ENCODE measurements at regions not wholly inside any gene's neighbourhood (a gene's known extent, or its start where the extent isn't known, plus 50 kb on each side); places are given as distances from the start of the nearest gene placed in this dataset.

- Histone ChIP-seq H3K9me3 (replicated peaks; ENCODE audit: control insufficient read depth, insufficient read depth, low read length) (peaks cover 5% of the 10 kb centered on the region), H3K27ac (ENCODE audit: insufficient read depth, low read depth, low read length) (no peak overlapping the region), H3K9me1 (replicated peaks; ENCODE audit: control insufficient read depth, extremely low read depth, insufficient read depth, low read length) (no peaks in the 10 kb centered on the region), H3K36me3 (ENCODE audit: control insufficient read depth in 2 of 2, extremely low read depth in 1 of 2, insufficient read depth in 2 of 2, low read length in 2 of 2) (no peaks in the 10 kb centered on the region), H4K20me1 (replicated peaks; ENCODE audit: control insufficient read depth, extremely low read depth, insufficient read depth, low read length) (no peaks in the 10 kb centered on the region), H3K9ac (replicated peaks; ENCODE audit: extremely low read depth, insufficient read depth, low read length) (no peak overlapping the region), H2AFZ (ENCODE audit: low read depth, low read length) (no peak overlapping the region), H3K4me1 (ENCODE audit: control insufficient read depth, extremely low read depth, insufficient read depth, low read length) (no peaks in the 10 kb centered on the region), H3K4me3 (replicated peaks in 1 of 3; ENCODE audit: insufficient read depth in 1 of 3, low read depth in 1 of 3, low read length in 3 of 3) (no peak overlapping the region), H3K4me2 (ENCODE audit: insufficient read depth, low read length) (no peak overlapping the region), H3K27me3 (ENCODE audit: control insufficient read depth in 2 of 2, insufficient read depth in 2 of 2, low read length in 2 of 2) (no peaks in the 10 kb centered on the region), H3K79me2 (ENCODE audit: control insufficient read depth, insufficient read depth, low read length) (no peaks in the 10 kb centered on the region)
- ChIA-PET CTCF (no interaction called here), POLR2A (no interaction called here)
- no peak for TF ChIP-seq CTCF (IDR thresholded peaks at IDR 0.05; ENCODE audit: extremely low read depth in 1 of 2, insufficient read depth in 1 of 2, low read depth in 1 of 2, low read length in 2 of 2)
- no peak for TF ChIP-seq POLR2A (IDR thresholded peaks at IDR 0.05; ENCODE audit: low read depth, low read length)
- no peak for TF ChIP-seq MAX (IDR thresholded peaks at IDR 0.05; ENCODE audit: insufficient read depth, insufficient read length)
- no peak for TF ChIP-seq JUN (IDR thresholded peaks at IDR 0.05; ENCODE audit: borderline replicate concordance, insufficient read depth, insufficient read length, low read depth)
- TF ChIP-seq GATA2 (IDR thresholded peaks at IDR 0.05; ENCODE audit: insufficient read depth, insufficient read length, low read depth, low read length): no peak
- TF ChIP-seq FOS (IDR thresholded peaks at IDR 0.05; ENCODE audit: borderline replicate concordance, insufficient read depth, low read length): no peak
- no peak for TF ChIP-seq POLR2AphosphoS5 (IDR thresholded peaks at IDR 0.05; ENCODE audit: insufficient read depth, low read depth, low read length)
- no peak for TF ChIP-seq EZH2 (IDR thresholded peaks at IDR 0.05; ENCODE audit: borderline replicate concordance, low read depth, low read length, severe bottlenecking)
- no peak for TF ChIP-seq MYC (IDR thresholded peaks at IDR 0.05; ENCODE audit: low read depth, low read length)
- intact Hi-C loops (cut with micrococcal nuclease) (no loop called here), dilution Hi-C loops (cut with MboI; ENCODE audit: extremely low pct_ligation_motif_present, low sequenced_read_pairs) (no loop called here)
- DNase-seq (ENCODE audit: low read depth, low spot score) (no peak), FAIRE-seq (no peak)
- no TSS peak for BruUV-seq (replicated peaks)
These were observed 1426.9 kb upstream of the EYS start for GRCh38 chr6:67133973-67134372.

All from endothelial cell of umbilical vein (primary cell).